ENCODE measurements at regions not wholly inside any gene's neighbourhood (a gene's known extent, or its start where the extent isn't known, plus 50 kb on each side); places are given as distances from the start of the nearest gene placed in this dataset.
A peak's percentile ranks its signal among the peaks of the same experiment; 100 is the strongest.

GRCh38 chr2:53182601-53183000 lies 585.0 kb upstream of the CHAC2 start:
- H3K27ac ChIP-seq = peak overlapping the region; percentile 33
- H4K20me1 ChIP-seq (ENCODE audit: insufficient read depth, poor library complexity, severe bottlenecking) = no peaks in the 10 kb centered on the region
- H3K79me2 ChIP-seq = no peaks in the 10 kb centered on the region
- H2AFZ ChIP-seq = no peak overlapping the region
- H3K4me3 ChIP-seq = no peak overlapping the region
- 57% methylated on average over 5 of the region's 5 CpGs for WGBS (ENCODE audit: low lambda C conversion rate, missing lambda C conversion rate)
- no peaks in the 10 kb centered on the region for H3K27me3 ChIP-seq
- no peaks in the 10 kb centered on the region for H3K36me3 ChIP-seq (replicated peaks; ENCODE audit: insufficient read depth, low read depth)
- peak; percentile 26 for DNase-seq (ENCODE audit: low spot score)
- H3K9me3 ChIP-seq (ENCODE audit: low read depth) = no peaks in the 10 kb centered on the region
- H3K4me2 ChIP-seq = peak overlapping the region; percentile 46
- H3K4me1 ChIP-seq (ENCODE audit: insufficient read depth) = peaks cover 7% of the 10 kb centered on the region
- no peaks in the 10 kb centered on the region for H3K9me2 ChIP-seq (replicated peaks; ENCODE audit: insufficient read depth)
- TF ChIP-seq CTCF (IDR thresholded peaks at IDR 0.05; ENCODE audit: poor library complexity) (no peak), EZH2 (IDR thresholded peaks at IDR 0.05; ENCODE audit: borderline replicate concordance) (no peak), EZH2phosphoT487 (IDR thresholded peaks at IDR 0.05; ENCODE audit: low read depth, severe bottlenecking, unreplicated experiment) (no peak)

GRCh38 chr2:53181759-53182158 lies 585.8 kb upstream of the CHAC2 start:
- Histone ChIP-seq H3K27ac (no peak overlapping the region), H3K4me2 (no peak overlapping the region), H3K27me3 (no peaks in the 10 kb centered on the region), H3K36me3 (replicated peaks; ENCODE audit: insufficient read depth, low read depth) (no peaks in the 10 kb centered on the region), H2AFZ (no peak overlapping the region), H3K9me3 (ENCODE audit: low read depth) (no peaks in the 10 kb centered on the region), H3K4me3 (no peak overlapping the region), H4K20me1 (ENCODE audit: insufficient read depth, poor library complexity, severe bottlenecking) (no peaks in the 10 kb centered on the region), H3K9me2 (replicated peaks; ENCODE audit: insufficient read depth) (no peaks in the 10 kb centered on the region), H3K79me2 (no peaks in the 10 kb centered on the region), H3K4me1 (ENCODE audit: insufficient read depth) (peaks cover 7% of the 10 kb centered on the region)
- DNase-seq (ENCODE audit: low spot score) = no peak
- WGBS (ENCODE audit: low lambda C conversion rate, missing lambda C conversion rate) = 70% methylated on average over 2 of the region's 2 CpGs
- TF ChIP-seq EZH2 (IDR thresholded peaks at IDR 0.05; ENCODE audit: borderline replicate concordance) (no peak), CTCF (IDR thresholded peaks at IDR 0.05; ENCODE audit: poor library complexity) (no peak), EZH2phosphoT487 (IDR thresholded peaks at IDR 0.05; ENCODE audit: low read depth, severe bottlenecking, unreplicated experiment) (no peak)

GRCh38 chr2:53177327-53177726 lies 590.3 kb upstream of the CHAC2 start:
- no peaks in the 10 kb centered on the region for H3K79me2 ChIP-seq
- no peak overlapping the region for H3K27ac ChIP-seq
- H4K20me1 ChIP-seq (ENCODE audit: insufficient read depth, poor library complexity, severe bottlenecking) = no peaks in the 10 kb centered on the region
- no peaks in the 10 kb centered on the region for H3K36me3 ChIP-seq (replicated peaks; ENCODE audit: insufficient read depth, low read depth)
- H2AFZ ChIP-seq = no peak overlapping the region
- WGBS (ENCODE audit: low lambda C conversion rate, missing lambda C conversion rate) = 95% methylated on average over 1 of the region's 1 CpG
- no peaks in the 10 kb centered on the region for H3K9me3 ChIP-seq (ENCODE audit: low read depth)
- no peaks in the 10 kb centered on the region for H3K9me2 ChIP-seq (replicated peaks; ENCODE audit: insufficient read depth)
- no peaks in the 10 kb centered on the region for H3K27me3 ChIP-seq
- H3K4me2 ChIP-seq = no peak overlapping the region
- H3K4me3 ChIP-seq = no peak overlapping the region
- DNase-seq (ENCODE audit: low spot score) = no peak
- TF ChIP-seq CTCF (IDR thresholded peaks at IDR 0.05; ENCODE audit: poor library complexity) (no peak), EZH2 (IDR thresholded peaks at IDR 0.05; ENCODE audit: borderline replicate concordance) (no peak), EZH2phosphoT487 (IDR thresholded peaks at IDR 0.05; ENCODE audit: low read depth, severe bottlenecking, unreplicated experiment) (no peak)
- H3K4me1 ChIP-seq (ENCODE audit: insufficient read depth) = no peaks in the 10 kb centered on the region

- Histone ChIP-seq H3K79me2 (no peaks in the 10 kb centered on the region), H3K4me3 (no peak overlapping the region), H3K9me3 (ENCODE audit: low read depth) (no peaks in the 10 kb centered on the region), H3K27ac (no peak overlapping the region), H3K9me2 (replicated peaks; ENCODE audit: insufficient read depth) (no peaks in the 10 kb centered on the region), H3K4me1 (ENCODE audit: insufficient read depth) (no peaks in the 10 kb centered on the region), H4K20me1 (ENCODE audit: insufficient read depth, poor library complexity, severe bottlenecking) (no peaks in the 10 kb centered on the region), H3K36me3 (replicated peaks; ENCODE audit: insufficient read depth, low read depth) (no peaks in the 10 kb centered on the region), H3K27me3 (no peaks in the 10 kb centered on the region), H3K4me2 (no peak overlapping the region), H2AFZ (no peak overlapping the region)
- 81% methylated on average over 1 of the region's 1 CpG for WGBS (ENCODE audit: low lambda C conversion rate, missing lambda C conversion rate)
- DNase-seq (ENCODE audit: low spot score) = no peak
- TF ChIP-seq EZH2 (IDR thresholded peaks at IDR 0.05; ENCODE audit: borderline replicate concordance) = no peak
- no peak for TF ChIP-seq EZH2phosphoT487 (IDR thresholded peaks at IDR 0.05; ENCODE audit: low read depth, severe bottlenecking, unreplicated experiment)
Observed at GRCh38 chr2:53174539-53174938, 593.1 kb upstream of the CHAC2 start.
